ENCODE measurements at regions not wholly inside any gene's neighbourhood (a gene's known extent, or its start where the extent isn't known, plus 50 kb on each side); places are given as distances from the start of the nearest gene placed in this dataset.

GRCh38 chr6:2434116-2434515, 188.7 kb upstream of the GMDS start:
- WGBS, 3 donors: 97 to 100% (median 97%) methylated on average over 6 of the region's 6 CpGs

DNA sequence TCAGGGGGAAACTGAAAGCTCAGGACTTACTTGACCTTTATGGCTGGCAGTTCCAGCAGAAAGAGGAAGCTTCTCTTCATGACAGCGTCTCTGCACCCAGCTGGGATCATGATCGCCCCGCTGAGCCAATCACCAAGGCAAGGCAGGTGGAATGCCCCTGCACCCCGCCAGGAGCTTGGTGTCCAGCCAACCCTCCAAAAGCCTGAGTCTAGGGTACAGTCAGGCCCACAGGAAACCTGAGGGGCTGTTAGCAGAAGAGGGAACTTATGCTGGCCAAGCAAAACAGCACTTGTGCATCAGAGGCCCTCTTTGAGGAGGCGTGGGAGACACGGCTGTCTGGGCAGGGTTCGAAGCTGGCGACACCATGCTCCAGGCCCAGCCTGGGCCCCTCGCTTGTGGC, 188.3 kb upstream of the GMDS start:
- H3K36me3 ChIP-seq (ENCODE audit: insufficient read depth in 1 of 2, low read depth in 1 of 2): no peaks in the 10 kb centered on the region
- intact Hi-C loops (cut with DNase I): no loop called here
- no peak for DNase-seq
- no peak overlapping the region for H3K27ac ChIP-seq
- TF ChIP-seq CTCF (IDR thresholded peaks at IDR 0.05): no peak
- H3K4me1 ChIP-seq: peaks cover 4% of the 10 kb centered on the region
- no peaks in the 10 kb centered on the region for H3K9me3 ChIP-seq
- no peak for ATAC-seq
- no peak overlapping the region for H3K4me3 ChIP-seq
- 92 to 95% (median 92%) methylated on average over 9 of the region's 9 CpGs for WGBS, 3 donors
- no peaks in the 10 kb centered on the region for H3K27me3 ChIP-seq (ENCODE audit: insufficient read depth in 3 of 3, low read length in 2 of 3)

More at GRCh38 chr6:2434116-2434515, 188.7 kb upstream of the GMDS start:
- Histone ChIP-seq H3K4me3 (no peak overlapping the region), H3K27ac (no peak overlapping the region), H3K4me1 (peaks cover 4% of the 10 kb centered on the region), H3K27me3 (ENCODE audit: insufficient read depth in 3 of 3, low read length in 2 of 3) (no peaks in the 10 kb centered on the region), H3K36me3 (ENCODE audit: insufficient read depth in 1 of 2, low read depth in 1 of 2) (no peaks in the 10 kb centered on the region), H3K9me3 (no peaks in the 10 kb centered on the region)
- TF ChIP-seq CTCF (IDR thresholded peaks at IDR 0.05): no peak
- DNase-seq (no peak), ATAC-seq (no peak)
- intact Hi-C loops (cut with DNase I): no loop called here

GRCh38 chr6:2433266-2433665, 187.9 kb upstream of the GMDS start:
- 94 to 95% (median 95%) methylated on average over 5 of the region's 5 CpGs for WGBS, 3 donors

GRCh38 chr6:2432292-2432691, 186.9 kb upstream of the GMDS start:
- ATAC-seq (peak in 3 of 4 donors; percentile 59 to 71 (median 64)), DNase-seq (no peak)
- no peak overlapping the region for H3K4me3 ChIP-seq
- TF ChIP-seq CTCF (IDR thresholded peaks at IDR 0.05): no peak
- WGBS, 3 donors: 59 to 89% (median 82%) methylated on average over 5 of the region's 5 CpGs
- no peaks in the 10 kb centered on the region for H3K9me3 ChIP-seq
- H3K36me3 ChIP-seq (ENCODE audit: insufficient read depth in 1 of 2, low read depth in 1 of 2): no peaks in the 10 kb centered on the region
- no peaks in the 10 kb centered on the region for H3K27me3 ChIP-seq (ENCODE audit: insufficient read depth in 3 of 3, low read length in 2 of 3)
- H3K27ac ChIP-seq: no peak overlapping the region
- intact Hi-C loops (cut with DNase I): no loop called here
- H3K4me1 ChIP-seq: peaks cover 4% of the 10 kb centered on the region

More at GRCh38 chr6:2433266-2433665, 187.9 kb upstream of the GMDS start:
- no peaks in the 10 kb centered on the region for H3K27me3 ChIP-seq (ENCODE audit: insufficient read depth in 3 of 3, low read length in 2 of 3)
- H3K9me3 ChIP-seq: no peaks in the 10 kb centered on the region
- no peak for DNase-seq
- no peak for TF ChIP-seq CTCF (IDR thresholded peaks at IDR 0.05)
- intact Hi-C loops (cut with DNase I): no loop called here
- H3K36me3 ChIP-seq (ENCODE audit: insufficient read depth in 1 of 2, low read depth in 1 of 2): no peaks in the 10 kb centered on the region
- no peak overlapping the region for H3K4me3 ChIP-seq
- no peak for ATAC-seq
- peaks cover 4% of the 10 kb centered on the region for H3K4me1 ChIP-seq
- H3K27ac ChIP-seq: no peak overlapping the region

- Histone ChIP-seq H3K36me3 (ENCODE audit: insufficient read depth in 1 of 2, low read depth in 1 of 2) (no peaks in the 10 kb centered on the region), H3K4me1 (peaks cover 4% of the 10 kb centered on the region), H3K4me3 (no peak overlapping the region), H3K27me3 (ENCODE audit: insufficient read depth in 3 of 3, low read length in 2 of 3) (no peaks in the 10 kb centered on the region), H3K9me3 (no peaks in the 10 kb centered on the region), H3K27ac (no peak overlapping the region)
- no peak for TF ChIP-seq CTCF (IDR thresholded peaks at IDR 0.05)
- ATAC-seq (no peak), DNase-seq (no peak)
- intact Hi-C loops (cut with DNase I): no loop called here
- 80 to 90% (median 82%) methylated on average over 3 of the region's 3 CpGs for WGBS, 3 donors
These were observed 185.2 kb upstream of the GMDS start for GRCh38 chr6:2430612-2431011.

Data from psoas muscle (tissue), 7 donors.